Effector memory CD8-positive, alpha-beta T cell (primary cell): ENCODE measurements at regions not wholly inside any gene's neighbourhood (a gene's known extent, or its start where the extent isn't known, plus 50 kb on each side); places are given as distances from the start of the nearest gene placed in this dataset.

Experiments
- ATAC-seq: fragments of 150-1000 bp; cut with Tn5 transposase; replicated peaks from 2 replicates; pipeline ENCODE4 v1.10.0; 2021; ENCODE audit warnings: mild to moderate bottlenecking, moderate library complexity
- DNase-seq, 3 experiments: peaks; one replicate each; pipeline ENCODE4 v3.0.0; 2021
- H3K27ac Mint-ChIP-seq, 2 donors: one replicate each; pipeline ENCODE4 v1.8.0; 2022; ENCODE audit warnings: mild to moderate bottlenecking in 2 of 2, mixed read lengths in 2 of 2, moderate library complexity in 2 of 2
- H3K27me3 Mint-ChIP-seq, 2 donors: one replicate each; pipeline ENCODE4 v1.8.0; 2022; ENCODE audit warnings: mixed read lengths in 2 of 2
- H3K36me3 Mint-ChIP-seq: one replicate; pipeline ENCODE4 v1.8.0; 2022; ENCODE audit warnings: mild to moderate bottlenecking, moderate library complexity, mixed read lengths; ENCODE audit not compliant: insufficient read depth
- H3K4me1 Mint-ChIP-seq, 2 donors: one replicate each; pipeline ENCODE4 v1.8.0; 2022; ENCODE audit warnings: low read depth in 2 of 2, mixed read lengths in 2 of 2
- H3K4me3 Mint-ChIP-seq, 2 donors: one replicate each; pipeline ENCODE4 v1.8.0; 2022; ENCODE audit warnings: mild to moderate bottlenecking in 2 of 2, mixed read lengths in 2 of 2, moderate library complexity in 2 of 2
- H3K9me3 Mint-ChIP-seq, 2 donors: one replicate each; pipeline ENCODE4 v1.8.0; 2022; ENCODE audit warnings: mixed read lengths in 2 of 2

DNA sequence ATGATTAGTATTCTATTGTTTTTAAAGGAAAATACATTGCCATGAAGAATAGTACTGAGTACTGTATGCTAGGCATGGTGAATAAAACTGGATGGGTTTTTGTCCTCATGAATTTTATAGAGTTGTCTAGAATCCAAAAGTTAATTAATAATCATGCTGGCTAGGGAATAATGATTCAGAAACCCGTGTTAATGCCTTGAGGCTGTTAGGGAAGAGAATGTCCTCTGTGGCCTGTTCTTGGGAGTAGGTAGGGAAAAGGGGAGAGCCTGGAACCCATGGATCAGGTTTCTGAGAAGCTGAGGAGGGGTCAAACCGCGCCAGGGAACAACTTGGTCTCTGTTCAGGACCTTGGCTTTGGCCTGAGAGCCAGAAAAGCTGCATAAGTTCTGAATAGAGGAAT, 1376.3 kb upstream of the SLC10A2 start:
- Mint-ChIP-seq H3K27ac (no peak overlapping the region), H3K4me1 (no peaks in the 10 kb centered on the region), H3K4me3 (no peak overlapping the region), H3K36me3 (no peaks in the 10 kb centered on the region), H3K27me3 (no peaks in the 10 kb centered on the region), H3K9me3 (peaks cover 11 to 31% of the 10 kb centered on the region in 2 donors)
- DNase-seq (no peak), ATAC-seq (no peak)

DNA sequence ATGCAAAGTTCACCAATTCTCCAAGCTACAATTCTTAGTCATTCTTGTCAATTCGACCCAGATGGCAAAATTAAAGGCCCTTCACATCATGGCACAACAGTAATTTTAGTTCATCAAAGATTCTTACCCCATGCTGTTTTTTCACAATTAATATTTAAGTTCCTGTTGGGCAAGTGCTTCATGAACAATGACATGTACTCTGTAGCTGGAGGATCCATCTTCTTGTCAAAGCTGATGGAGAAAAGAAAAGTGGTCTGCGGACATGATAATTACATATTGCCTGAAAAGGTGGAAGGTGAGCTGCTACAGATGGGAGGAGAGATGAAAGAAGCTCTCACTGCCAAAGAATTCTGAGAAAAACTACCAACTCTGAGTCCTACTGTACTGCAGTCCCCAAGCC, 1370.3 kb upstream of the SLC10A2 start:
- Mint-ChIP-seq H3K4me1 (no peaks in the 10 kb centered on the region), H3K4me3 (no peak overlapping the region), H3K36me3 (no peaks in the 10 kb centered on the region), H3K9me3 (peaks cover 0 to 6% of the 10 kb centered on the region in 2 donors), H3K27me3 (no peaks in the 10 kb centered on the region), H3K27ac (no peak overlapping the region)
- DNase-seq (no peak), ATAC-seq (no peak)

DNA sequence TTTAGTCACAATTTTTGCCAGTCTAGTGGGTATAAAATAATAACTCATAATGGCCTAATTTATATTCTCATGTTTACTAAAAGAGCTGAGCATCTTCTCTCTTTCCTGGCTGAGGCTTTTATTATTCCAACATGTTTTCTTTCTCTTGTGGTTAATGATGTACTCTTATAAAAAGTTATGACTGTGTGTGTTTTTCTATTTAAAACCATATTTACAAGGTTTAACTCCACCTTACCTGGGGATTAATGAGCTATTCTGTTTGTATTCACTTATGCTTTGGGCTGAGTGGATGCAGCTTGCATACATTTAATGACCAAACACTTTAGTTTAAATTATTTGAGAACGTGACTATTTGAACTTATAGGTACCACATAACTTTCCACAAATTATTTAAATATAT, 1365.7 kb upstream of the SLC10A2 start:
- H3K4me3 Mint-ChIP-seq: no peak overlapping the region
- DNase-seq (no peak), ATAC-seq (no peak)
- no peaks in the 10 kb centered on the region for H3K36me3 Mint-ChIP-seq
- no peaks in the 10 kb centered on the region for H3K27me3 Mint-ChIP-seq
- H3K27ac Mint-ChIP-seq: no peak overlapping the region
- H3K9me3 Mint-ChIP-seq: peaks cover 1 to 6% of the 10 kb centered on the region in 2 donors
- H3K4me1 Mint-ChIP-seq: no peaks in the 10 kb centered on the region

DNA sequence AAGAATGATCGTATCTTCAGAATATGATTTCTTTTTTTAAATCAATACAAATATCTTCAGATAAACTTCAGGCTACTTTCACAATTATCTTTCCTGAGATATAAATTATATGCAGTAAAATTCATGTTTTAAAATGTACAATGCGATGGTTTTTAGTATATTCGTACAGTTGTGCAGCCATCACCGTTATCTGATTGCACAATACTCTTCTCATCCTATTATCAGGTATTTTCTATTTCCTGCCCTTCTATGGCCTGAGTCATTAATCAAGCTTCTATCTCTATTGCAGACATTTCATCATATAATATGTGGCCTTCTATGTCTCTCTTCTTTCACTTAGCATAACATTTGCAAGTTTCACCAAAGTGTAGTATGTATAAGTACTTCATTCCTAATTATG, 1360.2 kb upstream of the SLC10A2 start:
- H3K36me3 Mint-ChIP-seq: no peaks in the 10 kb centered on the region
- DNase-seq (no peak), ATAC-seq (no peak)
- H3K27me3 Mint-ChIP-seq: no peaks in the 10 kb centered on the region
- H3K9me3 Mint-ChIP-seq: peaks cover 4 to 10% of the 10 kb centered on the region in 2 donors
- H3K4me1 Mint-ChIP-seq: no peaks in the 10 kb centered on the region
- H3K27ac Mint-ChIP-seq: no peak overlapping the region
- no peak overlapping the region for H3K4me3 Mint-ChIP-seq

- Mint-ChIP-seq H3K4me1 (no peaks in the 10 kb centered on the region), H3K27ac (no peak overlapping the region), H3K4me3 (no peak overlapping the region), H3K9me3 (peaks cover 3 to 18% of the 10 kb centered on the region in 2 donors), H3K27me3 (no peaks in the 10 kb centered on the region), H3K36me3 (no peaks in the 10 kb centered on the region)
- no peak for ATAC-seq
- no peak for DNase-seq
These were observed 1356.5 kb upstream of the SLC10A2 start for GRCh38 chr13:104422668-104423067.

GRCh38 chr13:104416973-104417372, 1350.8 kb upstream of the SLC10A2 start:
- no peaks in the 10 kb centered on the region for H3K36me3 Mint-ChIP-seq
- no peak for DNase-seq
- H3K4me3 Mint-ChIP-seq: no peak overlapping the region
- H3K27ac Mint-ChIP-seq: no peak overlapping the region
- no peaks in the 10 kb centered on the region for H3K27me3 Mint-ChIP-seq
- peaks cover 0 to 9% of the 10 kb centered on the region in 2 donors for H3K9me3 Mint-ChIP-seq
- ATAC-seq: no peak
- H3K4me1 Mint-ChIP-seq: no peaks in the 10 kb centered on the region

- Mint-ChIP-seq H3K4me1 (no peaks in the 10 kb centered on the region), H3K4me3 (no peak overlapping the region), H3K36me3 (no peaks in the 10 kb centered on the region), H3K27ac (no peak overlapping the region), H3K27me3 (no peaks in the 10 kb centered on the region), H3K9me3 (peaks cover 2 to 9% of the 10 kb centered on the region in 2 donors)
- ATAC-seq (no peak), DNase-seq (no peak)
These were observed 1348.6 kb upstream of the SLC10A2 start for GRCh38 chr13:104414771-104415170.

GRCh38 chr13:104414181-104414580, 1348.0 kb upstream of the SLC10A2 start:
- ATAC-seq (no peak), DNase-seq (no peak)
- no peaks in the 10 kb centered on the region for H3K4me1 Mint-ChIP-seq
- no peaks in the 10 kb centered on the region for H3K36me3 Mint-ChIP-seq
- no peak overlapping the region for H3K4me3 Mint-ChIP-seq
- H3K9me3 Mint-ChIP-seq: peaks cover 2 to 9% of the 10 kb centered on the region in 2 donors
- no peak overlapping the region for H3K27ac Mint-ChIP-seq
- H3K27me3 Mint-ChIP-seq: no peaks in the 10 kb centered on the region

DNA sequence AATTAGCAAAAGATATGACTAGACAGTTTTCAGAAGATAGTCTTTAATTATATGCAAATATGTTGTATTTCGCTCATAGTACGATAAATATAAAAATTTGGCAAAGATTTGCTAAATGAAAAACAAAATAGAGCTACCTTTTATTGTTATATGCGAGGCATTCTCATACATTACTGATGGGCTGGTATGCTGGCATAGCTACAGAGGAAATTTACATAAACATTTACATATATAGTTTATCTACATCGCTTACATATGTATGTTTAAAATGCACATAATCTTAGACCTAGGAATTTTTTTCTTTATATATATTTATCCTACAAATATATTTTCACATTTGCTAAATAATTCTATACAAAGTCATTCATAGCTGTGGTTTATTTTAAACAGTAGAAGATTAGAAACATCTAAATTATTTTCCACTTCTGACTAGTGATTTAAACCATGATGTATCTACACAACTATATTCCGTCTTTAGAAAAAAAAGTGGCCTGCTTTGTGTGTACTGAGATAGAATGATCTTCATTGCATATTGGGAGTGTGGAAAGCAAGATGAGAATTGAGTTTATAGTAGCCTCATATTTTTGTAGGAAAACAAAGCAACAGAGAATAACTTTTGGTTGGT, 1345.0 kb upstream of the SLC10A2 start:
- Mint-ChIP-seq H3K4me1 (no peaks in the 10 kb centered on the region), H3K4me3 (no peak overlapping the region), H3K27ac (no peak overlapping the region), H3K27me3 (no peaks in the 10 kb centered on the region), H3K9me3 (peaks cover 0 to 4% of the 10 kb centered on the region in 2 donors), H3K36me3 (no peaks in the 10 kb centered on the region)
- DNase-seq: no peak
- ATAC-seq: no peak

GRCh38 chr13:104408733-104409132, 1342.5 kb upstream of the SLC10A2 start:
- no peak for ATAC-seq
- no peak for DNase-seq

DNA sequence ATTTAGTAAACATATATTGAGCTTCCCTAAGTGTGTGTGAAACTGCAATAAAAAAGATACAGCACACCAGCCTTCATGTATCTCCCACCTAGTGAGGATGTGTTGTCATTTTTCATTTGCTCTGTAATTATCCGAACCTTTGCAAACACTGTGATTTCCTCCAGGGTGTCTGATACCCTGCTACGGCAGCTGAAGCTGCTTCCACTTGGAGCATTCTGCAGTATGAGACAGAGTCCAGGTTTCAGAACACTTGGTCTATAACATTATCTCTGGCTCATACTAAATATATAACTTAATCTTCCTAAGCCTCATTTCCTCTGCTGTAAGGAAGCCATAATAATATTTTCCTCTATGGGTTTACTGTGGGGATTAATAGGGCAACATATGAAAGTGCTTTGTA, 1338.1 kb upstream of the SLC10A2 start:
- ATAC-seq: no peak
- Mint-ChIP-seq H3K4me3 (no peak overlapping the region), H3K9me3 (peaks cover 0 to 8% of the 10 kb centered on the region in 2 donors), H3K36me3 (no peaks in the 10 kb centered on the region), H3K27ac (no peak overlapping the region), H3K4me1 (no peaks in the 10 kb centered on the region), H3K27me3 (no peaks in the 10 kb centered on the region)
- no peak for DNase-seq

More at GRCh38 chr13:104408733-104409132, 1342.5 kb upstream of the SLC10A2 start:
- H3K27ac Mint-ChIP-seq: no peak overlapping the region
- no peak overlapping the region for H3K4me3 Mint-ChIP-seq
- peaks cover 0 to 8% of the 10 kb centered on the region in 2 donors for H3K9me3 Mint-ChIP-seq
- no peaks in the 10 kb centered on the region for H3K4me1 Mint-ChIP-seq
- H3K36me3 Mint-ChIP-seq: no peaks in the 10 kb centered on the region
- no peaks in the 10 kb centered on the region for H3K27me3 Mint-ChIP-seq

DNA sequence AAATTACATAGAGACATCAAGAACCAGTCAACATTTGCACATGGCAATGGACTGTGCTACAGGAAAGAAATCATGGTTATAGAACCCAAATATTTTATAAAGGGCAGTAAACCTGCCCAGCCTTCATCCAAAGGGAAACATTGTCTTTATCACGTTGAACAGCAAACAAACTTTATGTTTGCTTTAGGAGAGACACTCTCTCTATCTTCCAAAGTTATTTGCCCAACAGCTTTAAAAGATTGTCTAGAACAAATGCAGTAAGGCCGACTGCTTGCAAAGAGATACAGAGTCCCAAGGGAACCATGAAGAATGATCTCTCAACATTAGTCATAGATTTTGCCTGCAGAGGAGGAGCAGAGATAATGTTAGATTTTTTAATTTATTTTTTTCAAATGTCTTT, 1323.5 kb upstream of the SLC10A2 start:
- ATAC-seq (no peak), DNase-seq (no peak)
- H3K27ac Mint-ChIP-seq: no peak overlapping the region
- no peaks in the 10 kb centered on the region for H3K4me1 Mint-ChIP-seq
- peaks cover 10 to 11% of the 10 kb centered on the region in 2 donors for H3K9me3 Mint-ChIP-seq
- H3K36me3 Mint-ChIP-seq: no peaks in the 10 kb centered on the region
- H3K27me3 Mint-ChIP-seq: no peaks in the 10 kb centered on the region
- H3K4me3 Mint-ChIP-seq: no peak overlapping the region

GRCh38 chr13:104387510-104387909, 1321.3 kb upstream of the SLC10A2 start:
- Mint-ChIP-seq H3K4me1 (no peaks in the 10 kb centered on the region), H3K27ac (no peak overlapping the region), H3K4me3 (no peak overlapping the region), H3K36me3 (no peaks in the 10 kb centered on the region), H3K9me3 (peaks cover 7 to 11% of the 10 kb centered on the region in 2 donors), H3K27me3 (no peaks in the 10 kb centered on the region)
- ATAC-seq: no peak
- DNase-seq: no peak

GRCh38 chr13:104385404-104385803, 1319.2 kb upstream of the SLC10A2 start:
- no peak overlapping the region for H3K27ac Mint-ChIP-seq
- no peak for ATAC-seq
- no peaks in the 10 kb centered on the region for H3K4me1 Mint-ChIP-seq
- no peak for DNase-seq
- no peak overlapping the region for H3K4me3 Mint-ChIP-seq
- H3K9me3 Mint-ChIP-seq: no peaks in the 10 kb centered on the region
- no peaks in the 10 kb centered on the region for H3K36me3 Mint-ChIP-seq
- H3K27me3 Mint-ChIP-seq: no peaks in the 10 kb centered on the region

- no peaks in the 10 kb centered on the region for H3K36me3 Mint-ChIP-seq
- peaks cover 0 to 2% of the 10 kb centered on the region in 2 donors for H3K9me3 Mint-ChIP-seq
- no peak overlapping the region for H3K27ac Mint-ChIP-seq
- no peaks in the 10 kb centered on the region for H3K27me3 Mint-ChIP-seq
- DNase-seq: no peak
- H3K4me3 Mint-ChIP-seq: no peak overlapping the region
- ATAC-seq: no peak
- no peaks in the 10 kb centered on the region for H3K4me1 Mint-ChIP-seq
These were observed 1316.7 kb upstream of the SLC10A2 start for GRCh38 chr13:104382951-104383350.
